Neutrophil (primary cell): ENCODE measurements at regions not wholly inside any gene's neighbourhood (a gene's known extent, or its start where the extent isn't known, plus 50 kb on each side); places are given as distances from the start of the nearest gene placed in this dataset.
A peak's percentile ranks its signal among the peaks of the same experiment; 100 is the strongest.

ENCODE experiments used
- H3K27ac ChIP-seq: fragments of 200-600 bp; sonication (generic); 2 replicates; pipeline ENCODE4 v1.5.1; 2016; ENCODE audit warnings: mild to moderate bottlenecking, moderate library complexity
- H3K27me3 ChIP-seq: fragments of 200-600 bp; sonication (generic); 2 replicates; pipeline ENCODE4 v1.6.0; 2016; ENCODE audit warnings: mild to moderate bottlenecking
- H3K36me3 ChIP-seq: fragments of 200-600 bp; sonication (generic); 2 replicates; pipeline ENCODE4 v1.5.1; 2017
- H3K4me1 ChIP-seq, 2 experiments: fragments of 200-600 bp in 1 of 2; sonication (generic) in 1 of 2; 1 replicate in 1 of 2; 2 replicates in 1 of 2; pipeline versions ENCODE4 v1.5.1 to v1.6.1; 2013 to 2016; ENCODE audit warnings: low read depth in 1 of 2, low read length in 1 of 2, mild to moderate bottlenecking in 1 of 2, moderate library complexity in 1 of 2; ENCODE audit not compliant: control insufficient read depth in 1 of 2, insufficient read depth in 1 of 2
- H3K4me3 ChIP-seq, 2 experiments: fragments of 200-600 bp in 1 of 2; sonication (generic) in 1 of 2; 1 replicate in 1 of 2; 2 replicates in 1 of 2; pipeline ENCODE4 v1.5.1; 2013 to 2016; ENCODE audit warnings: low read depth in 1 of 2, low read length in 1 of 2, mild to moderate bottlenecking in 1 of 2, moderate library complexity in 1 of 2
- H3K9me3 ChIP-seq: fragments of 200-600 bp; sonication (generic); 2 replicates; pipeline ENCODE4 v1.5.1; 2016
- CTCF ChIP-seq: fragments of 200-600 bp; sonication (generic); IDR thresholded peaks from 2 replicates; pipeline ENCODE4 v1.5.1; 2016; ENCODE audit warnings: antibody characterized with exemption

GRCh38 chr5:40268088-40268487 is 411.6 kb upstream of the PTGER4 start:
- no peak for TF ChIP-seq CTCF
- Histone ChIP-seq H3K36me3 (no peaks in the 10 kb centered on the region), H3K9me3 (no peaks in the 10 kb centered on the region)

GRCh38 chr5:40266952-40267351 is 412.8 kb upstream of the PTGER4 start:
- Histone ChIP-seq H3K36me3 (no peaks in the 10 kb centered on the region), H3K27ac (no peak overlapping the region), H3K4me1 (no peaks in the 10 kb centered on the region), H3K27me3 (no peaks in the 10 kb centered on the region), H3K4me3 (no peak overlapping the region), H3K9me3 (no peaks in the 10 kb centered on the region)
- TF ChIP-seq CTCF: no peak

More at GRCh38 chr5:40268088-40268487, 411.6 kb upstream of the PTGER4 start:
- Histone ChIP-seq H3K27ac (no peak overlapping the region), H3K27me3 (no peaks in the 10 kb centered on the region), H3K4me3 (no peak overlapping the region), H3K4me1 (no peaks in the 10 kb centered on the region)

- no peaks in the 10 kb centered on the region for H3K27me3 ChIP-seq
- no peaks in the 10 kb centered on the region for H3K9me3 ChIP-seq
- H3K4me3 ChIP-seq: no peak overlapping the region
- no peak for TF ChIP-seq CTCF
- H3K4me1 ChIP-seq: peaks cover 8 to 19% of the 10 kb centered on the region in 2 experiments
- no peak overlapping the region for H3K27ac ChIP-seq
- no peaks in the 10 kb centered on the region for H3K36me3 ChIP-seq
These were observed 417.7 kb upstream of the PTGER4 start for GRCh38 chr5:40261984-40262383.

- no peaks in the 10 kb centered on the region for H3K36me3 ChIP-seq
- H3K27ac ChIP-seq: no peak overlapping the region
- no peak for TF ChIP-seq CTCF
- no peaks in the 10 kb centered on the region for H3K9me3 ChIP-seq
- H3K27me3 ChIP-seq: no peaks in the 10 kb centered on the region
- H3K4me3 ChIP-seq: no peak overlapping the region
- H3K4me1 ChIP-seq: peaks cover 8 to 19% of the 10 kb centered on the region in 2 experiments
These were observed 419.4 kb upstream of the PTGER4 start for GRCh38 chr5:40260361-40260760.

- H3K4me1 ChIP-seq: peaks cover 8 to 19% of the 10 kb centered on the region in 2 experiments
- no peaks in the 10 kb centered on the region for H3K9me3 ChIP-seq
- peak overlapping the region; percentile 91 for H3K27ac ChIP-seq
- no peaks in the 10 kb centered on the region for H3K36me3 ChIP-seq
- no peak for TF ChIP-seq CTCF
- peak overlapping the region; percentile 42 to 48 for H3K4me3 ChIP-seq
- H3K27me3 ChIP-seq: no peaks in the 10 kb centered on the region
These were observed 421.5 kb upstream of the PTGER4 start for GRCh38 chr5:40258222-40258621.

- TF ChIP-seq CTCF: no peak
These were observed 439.0 kb upstream of the PTGER4 start for GRCh38 chr5:40240671-40241070.

More at GRCh38 chr5:40240671-40241070, 439.0 kb upstream of the PTGER4 start:
- no peak overlapping the region for H3K4me3 ChIP-seq
- H3K27ac ChIP-seq: no peak overlapping the region
- no peaks in the 10 kb centered on the region for H3K36me3 ChIP-seq
- no peaks in the 10 kb centered on the region for H3K27me3 ChIP-seq
- H3K9me3 ChIP-seq: no peaks in the 10 kb centered on the region
- no peaks in the 10 kb centered on the region for H3K4me1 ChIP-seq
